ENCODE measurements at regions not wholly inside any gene's neighbourhood (a gene's known extent, or its start where the extent isn't known, plus 50 kb on each side); places are given as distances from the start of the nearest gene placed in this dataset.

DNA sequence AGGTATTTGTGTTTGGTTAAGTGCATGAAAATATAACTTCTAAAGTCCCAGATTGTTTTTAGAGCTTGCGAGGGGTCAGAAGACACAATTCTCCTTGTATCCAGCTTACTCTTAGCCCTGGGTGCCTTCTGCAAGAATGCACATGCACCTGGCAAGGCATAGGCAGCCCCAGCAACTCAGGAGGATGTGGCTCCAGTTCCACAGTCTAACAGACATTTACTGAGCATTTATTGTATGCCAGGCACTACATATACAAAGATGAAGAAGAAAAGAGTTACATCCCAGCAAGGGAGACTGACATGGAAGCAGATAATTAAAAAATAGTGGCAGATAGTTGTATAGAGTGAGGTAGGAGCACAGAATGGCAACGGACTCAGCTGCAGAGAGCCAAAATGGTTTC is 101.1 kb upstream of the FRY start:
- DNase-seq = no peak

- no peak for DNase-seq
These were observed 100.6 kb upstream of the FRY start for GRCh38 chr13:31930901-31931522.

GRCh38 chr13:31937436-31937835 is 94.1 kb upstream of the FRY start:
- DNase-seq = no peak

- DNase-seq = no peak
These were observed 91.5 kb upstream of the FRY start for GRCh38 chr13:31940076-31940475.

DNA sequence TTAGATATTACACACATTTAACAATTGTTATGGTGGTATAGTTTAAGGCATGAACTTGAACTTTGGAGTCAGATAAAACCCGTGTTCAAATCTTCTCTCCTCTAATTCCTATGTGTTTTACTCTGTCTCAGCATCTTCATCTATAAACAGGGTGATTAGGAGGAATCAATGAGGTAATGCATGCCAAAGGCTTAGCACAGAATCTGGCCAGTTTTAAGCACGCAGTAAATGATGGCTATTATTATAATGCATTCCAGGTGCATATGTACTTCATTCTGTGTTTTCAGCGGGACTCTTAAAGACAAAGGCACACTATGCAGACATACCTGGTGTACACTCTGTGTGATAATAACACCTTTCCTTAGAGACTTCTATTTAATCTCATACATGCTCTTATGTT is 88.0 kb upstream of the FRY start:
- no peak for DNase-seq

DNA sequence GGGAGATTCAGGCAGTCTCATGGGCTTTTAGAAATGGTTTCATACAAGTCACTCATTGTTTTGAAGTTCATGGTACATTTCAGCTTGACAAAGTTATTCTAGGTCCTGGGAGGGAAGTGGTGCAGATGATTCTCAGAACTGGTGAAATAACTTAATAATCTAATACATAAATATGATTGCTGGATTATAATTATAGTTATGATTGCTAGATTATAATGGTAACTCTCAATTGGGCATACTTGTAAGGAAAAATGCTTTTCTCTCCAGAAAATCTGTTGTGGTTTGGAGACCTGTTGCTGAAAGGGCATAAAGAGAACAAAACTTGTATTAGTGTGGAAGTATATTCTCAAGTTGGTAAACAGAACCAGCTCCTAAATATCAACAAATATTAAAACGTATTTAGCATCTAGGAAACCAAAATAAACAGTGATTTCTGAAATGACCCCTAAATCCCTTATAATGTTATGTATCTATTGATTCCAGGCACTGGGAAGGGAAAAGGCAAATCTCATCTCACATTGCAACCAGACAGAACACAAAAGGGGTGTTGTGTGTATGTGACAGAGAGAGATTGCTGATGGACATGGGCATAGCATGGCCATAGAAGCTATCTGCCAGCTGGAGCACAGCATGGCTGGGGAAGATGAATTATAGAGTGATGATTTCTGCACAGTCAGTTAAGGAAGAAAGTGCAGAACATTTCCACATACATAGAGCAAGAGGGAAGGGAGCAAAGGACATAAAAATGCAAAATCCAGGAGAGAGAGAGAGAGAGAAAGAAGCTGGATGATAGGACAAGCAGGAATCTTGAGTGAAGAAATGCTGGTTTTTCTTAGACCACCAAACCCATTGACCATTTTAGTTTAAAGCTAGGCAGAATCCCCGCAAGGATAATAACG is 87.1 kb upstream of the FRY start:
- DNase-seq = no peak

DNA sequence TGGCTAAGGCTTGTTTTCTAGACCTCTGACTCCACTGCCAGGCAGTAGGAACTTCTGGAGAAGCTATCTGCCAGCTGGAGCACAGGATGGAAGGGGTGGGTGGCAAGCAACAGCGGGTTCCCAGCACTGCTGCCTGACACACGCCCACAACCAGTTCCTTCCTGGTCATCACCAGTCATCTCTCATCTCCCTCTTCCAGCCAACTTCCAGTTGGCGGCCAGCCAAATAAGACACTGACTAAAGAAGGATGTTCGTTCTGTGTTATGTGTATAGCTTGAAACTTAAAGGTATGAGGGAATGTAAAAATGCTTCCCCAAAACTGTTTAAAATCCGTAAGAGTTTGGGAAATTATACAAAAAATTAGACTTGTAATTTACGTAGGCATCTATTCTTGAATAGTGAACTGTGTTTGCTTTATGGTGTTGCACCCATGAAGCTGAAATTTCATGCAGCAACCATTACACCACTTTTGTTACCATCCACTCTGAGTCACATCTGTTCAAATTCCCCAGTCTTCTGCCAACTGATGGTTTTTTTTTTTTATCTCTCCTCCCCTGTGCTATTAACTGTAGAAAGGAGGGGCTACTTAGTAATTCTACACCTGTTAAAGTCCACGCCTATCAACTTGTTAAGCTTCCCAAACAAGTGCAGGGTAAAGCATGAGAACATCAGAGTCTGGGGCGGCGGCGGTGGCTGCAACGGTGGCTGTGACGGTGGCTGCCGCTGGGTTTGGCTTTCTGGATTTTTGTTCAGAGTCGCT is 86.2 kb upstream of the FRY start:
- peak; percentile 9 to 48 for DNase-seq

- no peak for DNase-seq
These were observed 85.3 kb upstream of the FRY start for GRCh38 chr13:31946091-31946770.

DNA sequence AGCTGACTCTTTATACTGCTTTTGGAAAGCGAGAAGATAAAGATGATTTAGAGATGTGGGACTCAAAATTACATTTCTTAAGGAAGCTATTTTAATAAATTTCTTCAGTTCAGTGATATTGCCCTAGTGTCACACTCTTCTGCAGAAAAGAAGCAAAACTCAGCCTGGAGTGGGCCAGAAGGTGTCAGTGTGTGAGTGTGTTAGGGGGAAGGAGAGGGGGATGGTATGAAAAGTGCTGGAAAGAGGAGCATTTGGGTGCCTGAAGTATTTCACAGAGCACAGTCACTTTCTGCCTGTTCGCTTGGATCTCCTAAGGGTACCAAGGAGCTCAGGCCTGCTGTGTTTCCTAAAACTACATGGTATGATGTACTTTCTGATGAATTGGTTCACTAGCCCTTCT is 84.5 kb upstream of the FRY start:
- DNase-seq = no peak

- no peak for DNase-seq
These were observed 84.1 kb upstream of the FRY start for GRCh38 chr13:31947506-31947905.

- no peak for DNase-seq
These were observed 82.1 kb upstream of the FRY start for GRCh38 chr13:31949486-31949885.

- DNase-seq = no peak
These were observed 81.3 kb upstream of the FRY start for GRCh38 chr13:31950111-31950815.

GRCh38 chr13:31951215-31951678 is 80.3 kb upstream of the FRY start:
- no peak for DNase-seq

GRCh38 chr13:31952641-31953380 is 78.8 kb upstream of the FRY start:
- no peak for DNase-seq

GRCh38 chr13:31955101-31955500 is 76.5 kb upstream of the FRY start:
- DNase-seq = no peak

DNA sequence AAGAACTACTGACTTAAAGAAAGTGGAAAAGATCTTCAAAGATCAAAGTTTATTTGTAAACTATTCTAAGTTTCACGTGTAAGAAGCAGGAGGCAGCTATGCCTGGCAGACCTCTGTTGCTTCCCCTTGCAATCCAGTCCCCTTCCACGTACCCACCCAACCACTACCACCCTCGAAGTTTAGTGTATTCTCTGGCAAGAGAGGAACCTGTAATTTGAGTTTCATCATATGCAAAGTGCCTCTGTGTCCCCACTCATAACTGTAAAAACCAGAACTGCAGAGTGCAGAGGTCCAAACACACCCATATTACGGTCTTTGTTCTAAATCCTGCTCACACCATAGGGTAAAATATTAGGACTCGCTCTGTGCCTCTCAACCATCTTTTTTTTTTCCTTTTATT is 75.8 kb upstream of the FRY start:
- DNase-seq = no peak

GRCh38 chr13:31956980-31957644 is 74.5 kb upstream of the FRY start:
- no peak for DNase-seq

DNA sequence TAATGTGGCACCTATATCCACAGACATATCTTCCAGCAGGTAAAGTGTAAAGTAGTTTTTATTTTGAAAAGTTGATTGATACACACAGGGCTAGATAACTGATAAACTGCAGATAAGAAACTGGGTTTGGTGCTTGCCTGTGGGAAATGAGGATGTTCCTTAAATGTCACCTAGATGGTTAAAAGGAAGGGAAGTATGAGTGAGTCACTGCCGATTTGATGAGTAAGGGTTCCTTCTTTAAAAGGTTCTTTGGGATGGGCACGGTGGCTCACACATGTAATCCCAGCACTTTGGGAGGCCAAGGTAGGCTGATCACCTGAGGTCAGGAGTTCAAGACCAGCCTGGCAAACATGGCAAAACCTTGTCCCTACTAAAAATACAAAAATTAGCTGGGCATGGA is 73.8 kb upstream of the FRY start:
- no peak for DNase-seq

DNA sequence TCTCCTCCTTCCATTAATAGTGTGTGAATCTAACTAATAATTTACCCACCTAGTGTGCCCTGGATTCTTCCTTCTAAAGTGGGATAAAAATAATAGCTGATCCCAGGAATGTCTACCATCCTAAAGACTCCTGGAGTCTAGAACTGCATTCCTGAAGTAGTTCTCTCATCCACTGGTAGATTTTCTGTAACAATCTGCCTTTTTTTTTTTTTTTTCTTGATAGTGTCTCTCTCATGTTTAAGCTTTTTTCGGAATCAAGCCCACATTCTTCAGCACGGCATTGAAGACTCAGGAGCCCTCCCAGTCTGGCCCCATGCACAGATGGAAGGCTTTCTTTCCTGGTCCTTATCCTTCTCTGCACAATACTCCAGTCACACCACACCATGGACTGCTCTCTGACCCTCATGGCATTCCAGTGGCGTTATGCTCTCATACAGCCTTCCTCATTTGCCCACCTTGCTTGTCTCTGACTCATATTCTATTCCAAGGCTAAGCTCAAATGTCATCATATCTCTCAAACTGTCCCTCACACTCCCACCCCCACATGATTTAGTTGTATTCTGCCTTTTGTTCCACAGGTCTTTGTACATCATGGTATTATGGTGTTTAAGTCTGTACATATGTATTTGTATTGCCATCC is 68.7 kb upstream of the FRY start:
- no peak for DNase-seq

DNA sequence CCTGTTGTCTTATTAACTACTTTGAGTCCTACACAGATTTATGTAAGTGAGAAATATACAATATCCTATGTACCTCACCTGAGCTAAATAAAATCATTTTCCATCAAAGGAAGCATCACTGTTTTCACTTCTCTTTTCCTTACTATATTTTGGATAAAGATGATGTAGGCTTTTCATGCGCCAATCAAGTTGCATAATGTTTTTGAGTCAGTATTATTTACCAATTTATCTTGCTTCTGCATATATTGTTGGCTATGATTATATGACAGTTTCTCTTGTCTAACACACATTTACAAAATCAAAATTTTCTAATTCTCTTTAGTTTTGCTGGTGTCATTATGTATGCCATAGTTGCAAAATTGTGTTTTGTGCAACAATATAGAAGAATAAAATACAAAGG is 67.9 kb upstream of the FRY start:
- DNase-seq = no peak

GRCh38 chr13:31964168-31964567 is 67.4 kb upstream of the FRY start:
- DNase-seq = no peak

All from NCI-H187 (cell line).